Testis (tissue), 2 donors: ENCODE measurements at regions not wholly inside any gene's neighbourhood (a gene's known extent, or its start where the extent isn't known, plus 50 kb on each side); places are given as distances from the start of the nearest gene placed in this dataset.

Source experiments
- CTCF ChIP-seq, 3 experiments: fragments of 450-650 bp in 2 of 3; fragments of 200-600 bp in 1 of 3; sonication (generic) in 1 of 3; IDR thresholded peaks; one replicate each; pipeline ENCODE4 v1.5.1; 2016 to 2019; ENCODE audit warnings: antibody characterized with exemption in 3 of 3, mild to moderate bottlenecking in 2 of 3, moderate library complexity in 1 of 3
- POLR2A ChIP-seq: fragments of 450-650 bp; IDR thresholded peaks from one replicate; pipeline ENCODE4 v1.6.1; 2017; ENCODE audit warnings: antibody characterized with exemption, mild to moderate bottlenecking, moderate library complexity

GRCh38 chr14:40981247-40981646, 625.4 kb upstream of the LRFN5 start:
- TF ChIP-seq CTCF (IDR thresholded peaks at IDR 0.05): no peak
- TF ChIP-seq POLR2A: no peak
